ENCODE measurements at regions not wholly inside any gene's neighbourhood (a gene's known extent, or its start where the extent isn't known, plus 50 kb on each side); places are given as distances from the start of the nearest gene placed in this dataset.
A peak's percentile ranks its signal among the peaks of the same experiment; 100 is the strongest.

DNA sequence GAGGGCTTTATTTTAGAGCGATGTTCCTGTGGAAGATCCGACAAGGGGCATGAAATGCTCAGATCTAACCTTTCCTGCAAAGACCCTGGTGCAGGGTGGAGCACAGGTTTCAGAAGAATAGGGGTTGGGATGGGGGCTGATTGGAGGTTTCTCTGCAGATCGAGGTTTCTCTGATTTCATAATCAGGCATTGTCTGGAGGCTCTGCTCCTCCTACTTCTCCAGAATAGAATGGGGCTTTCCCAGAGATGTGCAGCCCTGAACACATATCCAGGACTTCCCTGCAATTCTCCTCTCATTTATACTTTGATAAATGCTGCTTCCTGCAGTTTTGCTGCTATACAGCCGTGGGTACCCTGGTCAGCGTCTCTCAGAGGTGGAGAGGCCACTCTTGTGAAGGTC lies 397.6 kb upstream of the BOD1L1 start:
- TF ChIP-seq, protein P1, sequence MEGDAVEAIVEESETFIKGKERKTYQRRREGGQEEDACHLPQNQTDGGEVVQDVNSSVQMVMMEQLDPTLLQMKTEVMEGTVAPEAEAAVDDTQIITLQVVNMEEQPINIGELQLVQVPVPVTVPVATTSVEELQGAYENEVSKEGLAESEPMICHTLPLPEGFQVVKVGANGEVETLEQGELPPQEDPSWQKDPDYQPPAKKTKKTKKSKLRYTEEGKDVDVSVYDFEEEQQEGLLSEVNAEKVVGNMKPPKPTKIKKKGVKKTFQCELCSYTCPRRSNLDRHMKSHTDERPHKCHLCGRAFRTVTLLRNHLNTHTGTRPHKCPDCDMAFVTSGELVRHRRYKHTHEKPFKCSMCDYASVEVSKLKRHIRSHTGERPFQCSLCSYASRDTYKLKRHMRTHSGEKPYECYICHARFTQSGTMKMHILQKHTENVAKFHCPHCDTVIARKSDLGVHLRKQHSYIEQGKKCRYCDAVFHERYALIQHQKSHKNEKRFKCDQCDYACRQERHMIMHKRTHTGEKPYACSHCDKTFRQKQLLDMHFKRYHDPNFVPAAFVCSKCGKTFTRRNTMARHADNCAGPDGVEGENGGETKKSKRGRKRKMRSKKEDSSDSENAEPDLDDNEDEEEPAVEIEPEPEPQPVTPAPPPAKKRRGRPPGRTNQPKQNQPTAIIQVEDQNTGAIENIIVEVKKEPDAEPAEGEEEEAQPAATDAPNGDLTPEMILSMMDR (IDR thresholded peaks at IDR 0.05; ENCODE audit: low read depth, low read length): no peak
- peak in 1 of 2 donors; percentile 33 for DNase-seq (ENCODE audit: low read depth in 2 of 2)
- no peak overlapping the region for H3K4me3 ChIP-seq (replicated peaks in 1 of 2; ENCODE audit: low read depth in 2 of 2, low read length in 2 of 2)

DNA sequence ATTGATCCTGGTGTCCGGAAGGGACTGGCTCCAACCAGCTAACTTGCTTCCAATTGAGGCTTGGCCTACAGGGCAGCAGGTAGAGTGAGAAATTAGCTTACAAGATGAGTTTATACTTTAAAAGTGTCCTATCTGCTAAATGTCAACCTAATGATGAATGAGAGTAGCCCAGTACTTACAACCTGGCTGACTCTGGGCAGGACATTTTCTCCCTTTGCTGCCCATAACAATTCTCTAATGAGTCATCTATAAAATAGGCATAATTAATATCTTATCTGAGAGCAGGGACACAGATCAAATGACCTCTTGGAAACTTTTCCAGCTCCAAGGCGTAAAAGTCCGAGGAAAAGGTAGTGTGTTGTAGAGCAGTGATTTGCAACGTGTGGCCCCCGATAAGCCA lies 398.4 kb upstream of the BOD1L1 start:
- DNase-seq (ENCODE audit: low read depth in 2 of 2): no peak
- no peak overlapping the region for H3K4me3 ChIP-seq (replicated peaks in 1 of 2; ENCODE audit: low read depth in 2 of 2, low read length in 2 of 2)
- TF ChIP-seq, protein P1 (IDR thresholded peaks at IDR 0.05; ENCODE audit: low read depth, low read length): no peak

DNA sequence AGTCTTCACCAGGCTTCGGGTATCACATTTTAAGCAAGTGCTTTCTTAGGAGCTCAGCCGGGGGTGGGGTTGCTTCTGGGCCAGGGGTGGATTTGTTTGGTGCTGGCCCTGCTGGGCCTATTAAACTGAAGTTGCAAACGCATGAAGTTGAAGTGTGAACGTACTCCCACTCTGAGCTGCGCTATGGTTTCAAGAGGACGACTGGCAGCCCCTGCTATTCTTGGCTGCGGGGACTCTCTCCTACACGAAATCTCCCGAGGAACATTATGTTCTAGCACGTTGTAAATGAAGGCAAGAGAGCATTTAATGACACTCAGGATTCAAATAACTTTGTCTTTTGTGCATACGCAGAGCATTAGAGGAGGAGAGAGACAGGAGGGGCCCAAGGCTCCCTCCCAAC lies 401.3 kb upstream of the BOD1L1 start:
- DNase-seq (ENCODE audit: low read depth in 2 of 2): no peak
- TF ChIP-seq, protein P1 (IDR thresholded peaks at IDR 0.05; ENCODE audit: low read depth, low read length): no peak
- no peak overlapping the region for H3K4me3 ChIP-seq (replicated peaks in 1 of 2; ENCODE audit: low read depth in 2 of 2, low read length in 2 of 2)

DNA sequence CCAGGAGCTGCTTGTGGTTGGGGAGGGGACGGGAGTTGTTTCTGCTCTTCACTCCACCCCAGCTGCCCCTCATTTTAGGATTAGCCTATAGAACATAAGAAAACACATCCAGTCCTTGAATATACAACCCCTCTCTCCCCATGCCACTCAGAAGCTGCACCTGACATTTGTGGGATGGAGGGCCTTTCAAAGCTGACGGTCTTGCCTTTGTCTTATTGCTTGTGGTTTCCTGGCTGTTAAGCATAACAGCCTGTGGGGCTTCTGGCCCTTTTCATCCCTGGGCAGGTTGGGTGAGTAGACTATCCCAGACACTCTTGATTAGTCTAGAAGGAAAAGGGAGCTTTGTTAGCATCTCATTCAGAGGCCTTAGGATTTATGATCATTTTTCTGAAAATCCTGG lies 407.6 kb upstream of the BOD1L1 start:
- H3K4me3 ChIP-seq (replicated peaks in 1 of 2; ENCODE audit: low read depth in 2 of 2, low read length in 2 of 2): no peak overlapping the region
- TF ChIP-seq, protein P1 (IDR thresholded peaks at IDR 0.05; ENCODE audit: low read depth, low read length): no peak
- no peak for DNase-seq (ENCODE audit: low read depth in 2 of 2)

DNA sequence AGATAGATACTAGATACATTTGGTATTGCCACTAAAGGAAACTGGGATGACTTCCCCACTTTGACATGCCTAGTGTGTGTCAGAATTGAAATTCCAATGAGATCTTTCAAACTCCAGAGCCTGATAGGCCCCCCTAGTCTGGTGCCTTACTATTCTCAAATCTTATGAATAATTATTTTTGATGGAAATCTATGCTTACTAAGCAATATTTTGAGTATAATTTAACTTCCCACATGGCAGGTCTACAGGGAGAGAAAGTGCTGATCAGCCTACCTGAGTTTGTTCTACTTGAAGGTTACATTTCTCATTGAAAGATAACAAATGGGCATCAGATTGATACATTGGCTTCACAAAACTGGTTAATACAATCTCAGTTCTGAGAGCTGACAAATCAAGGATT lies 415.7 kb upstream of the BOD1L1 start:
- H3K4me3 ChIP-seq (replicated peaks in 1 of 2; ENCODE audit: low read depth in 2 of 2, low read length in 2 of 2): no peak overlapping the region
- no peak for DNase-seq (ENCODE audit: low read depth in 2 of 2)
- TF ChIP-seq, protein P1 (IDR thresholded peaks at IDR 0.05; ENCODE audit: low read depth, low read length): no peak

DNA sequence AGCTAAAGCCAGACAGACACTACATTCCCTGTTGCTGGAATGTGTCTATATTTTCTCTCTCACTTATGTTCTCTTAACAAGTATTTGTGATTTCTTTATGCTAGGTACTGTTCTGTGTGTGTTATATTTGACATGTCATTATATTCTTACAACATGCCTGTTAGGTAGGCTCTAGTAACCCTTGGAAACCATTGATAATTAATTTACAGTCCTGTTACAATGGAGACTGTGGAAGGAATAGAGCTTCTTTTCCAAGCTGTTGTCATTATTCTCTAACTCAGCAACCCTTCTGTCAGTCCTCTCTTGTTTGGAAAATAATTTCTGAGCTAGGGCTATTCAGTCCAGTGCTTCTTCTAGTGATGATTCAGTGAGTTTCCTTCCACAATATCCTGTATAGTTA lies 419.1 kb upstream of the BOD1L1 start:
- H3K4me3 ChIP-seq (replicated peaks in 1 of 2; ENCODE audit: low read depth in 2 of 2, low read length in 2 of 2): no peak overlapping the region
- DNase-seq (ENCODE audit: low read depth in 2 of 2): no peak
- TF ChIP-seq, protein P1 (IDR thresholded peaks at IDR 0.05; ENCODE audit: low read depth, low read length): no peak

DNA sequence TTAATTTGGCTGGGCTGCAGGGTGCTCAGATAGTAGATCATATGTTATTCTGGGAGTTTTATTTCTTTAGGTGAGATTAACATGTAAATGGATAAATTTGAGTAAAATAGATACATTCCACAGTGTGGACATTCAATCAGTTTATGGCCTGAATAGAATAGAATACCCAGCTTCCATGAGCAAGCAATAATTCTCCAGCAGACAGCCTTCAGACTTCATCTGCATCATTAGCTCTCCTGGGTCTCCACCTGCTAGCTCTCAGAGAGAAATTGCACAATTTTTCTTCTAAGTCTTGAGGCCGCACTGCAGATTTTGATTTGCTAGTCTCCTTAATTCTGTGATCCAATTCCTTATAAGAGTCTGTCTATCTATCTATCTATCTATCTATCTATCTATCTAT lies 420.3 kb upstream of the BOD1L1 start:
- TF ChIP-seq, protein P1 (IDR thresholded peaks at IDR 0.05; ENCODE audit: low read depth, low read length): no peak
- H3K4me3 ChIP-seq (replicated peaks in 1 of 2; ENCODE audit: low read depth in 2 of 2, low read length in 2 of 2): no peak overlapping the region
- DNase-seq (ENCODE audit: low read depth in 2 of 2): no peak

Measured in cardiac fibroblast (primary cell).